ENCODE measurements at regions not wholly inside any gene's neighbourhood (a gene's known extent, or its start where the extent isn't known, plus 50 kb on each side); places are given as distances from the start of the nearest gene placed in this dataset.
"Not testable (repeated sequence)": the region's sequence is repeated elsewhere in the genome, so short reads cannot be mapped to it uniquely, and the experiment has no call there.

- no peak for DNase-seq
These were observed 493.6 kb downstream of the PCNX1 start for GRCh38 chr14:71400871-71401321.

- DNase-seq = not testable (repeated sequence)
These were observed 495.2 kb downstream of the PCNX1 start for GRCh38 chr14:71402415-71402814.

GRCh38 chr14:71403656-71404055 is 496.4 kb downstream of the PCNX1 start:
- DNase-seq = no peak

GRCh38 chr14:71405676-71406075 is 498.4 kb downstream of the PCNX1 start:
- DNase-seq = no peak

GRCh38 chr14:71408362-71409030 is 501.2 kb downstream of the PCNX1 start:
- no peak for DNase-seq

GRCh38 chr14:71410578-71411284 is 503.5 kb downstream of the PCNX1 start:
- no peak for DNase-seq

DNA sequence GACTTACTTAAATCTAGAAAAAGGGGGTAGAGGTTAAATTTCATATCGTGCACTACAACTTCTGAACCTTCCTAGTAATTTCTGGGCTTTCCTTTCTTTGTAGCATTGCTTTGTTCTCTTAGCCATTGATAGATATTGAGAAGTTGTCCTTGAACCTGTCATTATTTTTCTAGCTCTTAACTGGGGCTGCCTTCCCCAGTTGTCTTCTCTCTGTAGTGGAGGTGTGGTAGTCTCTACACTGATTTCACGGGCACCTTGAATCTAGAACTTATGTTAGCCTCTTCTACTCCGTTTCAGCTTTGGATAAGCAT is 504.0 kb downstream of the PCNX1 start:
- no peak for DNase-seq

DNA sequence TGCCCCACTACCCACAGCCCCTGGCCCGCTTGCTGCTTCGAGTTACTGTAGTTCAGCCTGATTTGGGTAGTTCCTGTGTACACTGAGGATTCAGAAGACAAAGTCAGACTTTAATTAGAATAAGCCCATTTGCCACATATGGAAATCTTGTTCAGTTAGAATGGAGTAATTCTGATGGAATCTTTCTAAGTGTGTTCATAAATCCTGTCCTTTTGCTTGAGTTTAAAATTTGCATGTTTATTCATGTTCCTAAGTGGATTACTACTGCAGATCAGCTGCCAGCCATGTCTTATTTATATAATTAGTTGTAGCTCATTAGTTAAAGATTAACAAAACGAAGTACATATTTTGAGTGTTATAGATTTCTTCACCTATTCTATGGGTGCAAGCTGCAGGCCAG is 504.5 kb downstream of the PCNX1 start:
- DNase-seq = no peak

- DNase-seq = no peak
These were observed 507.6 kb downstream of the PCNX1 start for GRCh38 chr14:71414631-71415403.

- DNase-seq = no peak
These were observed 508.1 kb downstream of the PCNX1 start for GRCh38 chr14:71415404-71415690.

DNA sequence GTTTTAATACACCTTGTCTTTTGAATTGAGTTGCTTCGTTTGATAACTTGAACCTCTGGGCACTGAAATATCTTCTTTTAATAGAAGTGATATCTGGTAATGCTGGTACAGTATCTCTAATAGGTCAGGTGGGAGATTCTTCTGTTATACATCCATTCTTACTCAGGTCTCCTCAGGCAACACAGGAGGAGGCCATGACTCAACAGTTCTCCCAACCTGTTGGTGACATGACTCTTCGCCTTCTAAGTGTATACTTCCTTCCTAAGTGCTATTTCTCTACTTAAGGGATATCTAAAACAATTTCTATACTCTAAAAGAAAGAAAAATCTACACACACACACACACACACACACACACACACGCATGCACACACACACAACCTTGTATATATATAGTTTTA is 509.1 kb downstream of the PCNX1 start:
- DNase-seq = no peak

DNA sequence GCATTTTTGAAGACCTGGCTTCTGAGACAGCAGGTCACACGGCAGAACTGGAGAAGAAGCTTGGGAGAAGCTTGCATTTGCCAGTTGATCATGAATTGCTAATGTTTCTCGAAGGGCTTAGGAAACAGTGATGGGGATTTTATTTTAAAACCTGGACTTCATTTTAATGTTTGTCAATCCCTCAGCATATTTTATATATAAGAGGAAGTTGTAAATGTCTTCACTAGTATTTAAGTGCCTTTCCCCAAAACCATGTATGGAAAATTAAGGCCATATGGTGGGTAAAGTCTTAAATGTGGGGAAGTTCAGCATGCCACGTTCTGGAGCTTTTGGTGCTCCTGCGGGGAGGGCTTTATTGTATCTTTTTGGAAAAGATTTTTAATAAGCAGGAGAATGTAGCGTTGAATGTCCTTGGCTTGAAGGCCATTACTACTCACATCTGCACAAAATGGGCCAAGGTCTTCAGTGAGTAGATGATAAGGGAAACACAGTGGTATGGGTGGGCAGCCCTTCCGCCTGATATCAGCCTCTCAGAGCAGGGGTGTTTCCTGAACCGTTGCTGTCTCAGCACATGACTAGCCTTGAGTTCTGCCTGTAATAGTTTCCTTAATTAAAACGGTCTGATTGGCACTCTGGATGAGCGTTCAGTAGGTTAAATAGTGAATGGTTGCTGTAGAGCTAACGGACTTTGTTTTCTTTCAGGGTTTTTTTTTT is 511.4 kb downstream of the PCNX1 start:
- no peak for DNase-seq

DNA sequence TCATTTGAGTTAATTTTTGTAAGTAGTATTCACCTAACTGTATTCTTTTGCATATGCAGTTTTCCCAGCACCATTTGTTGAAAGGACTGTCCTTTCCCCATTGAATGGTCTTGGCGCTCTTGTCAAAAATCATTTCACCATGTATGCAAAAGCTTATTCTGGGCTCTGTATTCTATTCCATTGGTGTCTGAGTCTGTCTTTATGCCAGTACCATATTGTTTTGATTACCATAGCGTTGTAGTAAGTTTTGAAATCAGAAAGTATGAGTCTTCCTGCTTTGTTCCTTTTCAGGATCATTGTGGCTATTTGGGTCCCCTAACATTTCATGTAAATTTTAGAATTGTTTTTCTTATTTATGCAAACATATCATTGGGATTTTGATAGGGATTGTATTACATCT is 508.7 kb upstream of the RGS6 start:
- DNase-seq = no peak

- no peak for DNase-seq
These were observed 507.3 kb upstream of the RGS6 start for GRCh38 chr14:71424941-71425340.

GRCh38 chr14:71426001-71426400 is 506.2 kb upstream of the RGS6 start:
- no peak for DNase-seq

- no peak for DNase-seq
These were observed 502.3 kb upstream of the RGS6 start for GRCh38 chr14:71429902-71430301.

- DNase-seq = no peak
These were observed 501.9 kb upstream of the RGS6 start for GRCh38 chr14:71430321-71430677.

GRCh38 chr14:71430678-71431376 is 501.4 kb upstream of the RGS6 start:
- DNase-seq = no peak

GRCh38 chr14:71432334-71433110 is 499.7 kb upstream of the RGS6 start:
- DNase-seq = no peak

GRCh38 chr14:71433303-71433702 is 498.9 kb upstream of the RGS6 start:
- DNase-seq = no peak

DNA sequence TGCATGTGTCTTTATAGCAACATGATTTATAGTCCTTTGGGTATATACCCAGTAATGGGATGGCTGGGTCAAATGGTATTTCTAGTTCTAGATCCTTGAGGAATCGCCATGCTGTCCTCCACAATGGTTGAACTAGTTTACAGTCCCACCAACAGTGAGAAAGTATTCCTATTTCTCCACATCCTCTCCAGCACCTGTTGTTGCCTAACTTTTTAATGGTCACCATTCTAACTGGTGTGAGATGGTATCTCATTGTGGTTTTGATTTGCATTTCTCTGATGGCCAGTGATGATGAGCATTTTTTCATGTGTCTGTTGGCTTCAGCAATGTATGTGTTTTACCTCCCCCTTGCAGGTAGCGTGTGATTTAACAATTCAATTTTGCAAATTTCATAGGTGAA is 496.6 kb upstream of the RGS6 start:
- DNase-seq = not testable (repeated sequence)

DNA sequence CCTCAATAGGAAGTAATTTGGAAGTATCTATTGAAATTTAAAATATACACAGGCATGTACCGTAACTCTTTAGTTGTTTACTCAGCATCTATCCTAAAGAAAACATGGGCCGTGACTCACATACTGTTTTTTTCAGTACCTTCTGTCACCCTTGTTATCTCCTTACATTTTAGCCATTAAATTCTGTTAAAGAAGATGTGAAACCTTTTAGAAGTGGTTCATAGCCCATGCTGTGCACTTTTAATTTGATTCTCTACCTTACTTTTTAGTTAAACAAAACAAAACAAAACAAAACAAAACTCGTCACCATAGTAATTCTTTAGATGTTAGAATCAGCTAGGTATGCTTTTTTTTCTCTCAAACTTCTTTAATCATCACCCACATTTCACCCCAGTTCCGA is 494.4 kb upstream of the RGS6 start:
- DNase-seq = no peak
